Kidney (tissue), 13 donors: ENCODE measurements at regions not wholly inside any gene's neighbourhood (a gene's known extent, or its start where the extent isn't known, plus 50 kb on each side); places are given as distances from the start of the nearest gene placed in this dataset.
A peak's percentile ranks its signal among the peaks of the same experiment; 100 is the strongest.

Experiments used
- DNase-seq, 5 donors: peaks; one replicate each; pipeline ENCODE4 v3.0.0-alpha.2; 2013 to 2020
- FAIRE-seq: peaks from 2 replicates; lab custom pipeline; 2012; peaks lifted over from hg19 to GRCh38; lab: Jason Lieb, UNC
- H3K27ac ChIP-seq, 2 donors: one replicate each; pipeline ENCODE4 v1.7.0; 2013; ENCODE audit warnings: low read depth in 2 of 2, low read length in 2 of 2, inconsistent platforms in 1 of 2
- H3K27me3 ChIP-seq: one replicate; pipeline ENCODE4 v1.7.1; 2013; ENCODE audit warnings: low read length, inconsistent platforms; ENCODE audit not compliant: control insufficient read depth, insufficient read depth
- H3K36me3 ChIP-seq, 3 donors: one replicate each; pipeline versions ENCODE4 v1.7.0 to v1.7.1; 2013; ENCODE audit warnings: low read length in 3 of 3, control low read depth in 1 of 3, inconsistent platforms in 1 of 3; ENCODE audit not compliant: insufficient read depth in 3 of 3, control insufficient read depth in 2 of 3
- H3K4me1 ChIP-seq, 3 donors: one replicate each; pipeline versions ENCODE4 v1.7.0 to v1.7.1; 2013; ENCODE audit warnings: low read length in 3 of 3, inconsistent platforms in 1 of 3, low read depth in 1 of 3; ENCODE audit not compliant: control insufficient read depth in 2 of 3, insufficient read depth in 2 of 3
- H3K4me3 ChIP-seq, 3 donors: one replicate each; pipeline versions ENCODE4 v1.7.0 to v1.8.1; 2013; ENCODE audit warnings: low read length in 3 of 3, control low read depth in 1 of 3, inconsistent platforms in 1 of 3
- H3K9ac ChIP-seq, 3 donors: one replicate each; pipeline versions ENCODE4 v1.7.0 to v1.7.1; 2013; ENCODE audit warnings: low read length in 3 of 3, control low read depth in 1 of 3, inconsistent platforms in 1 of 3
- H3K9me3 ChIP-seq, 3 donors: one replicate each; pipeline versions ENCODE4 v1.7.0 to v1.7.1; 2013; ENCODE audit warnings: low read length in 3 of 3, control low read depth in 1 of 3, inconsistent platforms in 1 of 3; ENCODE audit not compliant: control insufficient read depth in 2 of 3, insufficient read depth in 1 of 3
- CTCF ChIP-seq: IDR thresholded peaks from 3 replicates; pipeline ENCODE4 v1.5.1; 2012; ENCODE audit warnings: mild to moderate bottlenecking, moderate library complexity, borderline replicate concordance; ENCODE audit not compliant: insufficient read depth; ENCODE audit errors: extremely low read depth
- intact Hi-C: fragments of 100-400 bp; cut with DNase I; formaldehyde crosslinking; loops from one replicate; pipeline ENCODE4 v1.11.1; 2022
- donor health status: control.
- donor health status: control.
- donor health status: control.
- donor health status: control.
- donor health status: control.
- donor health status: DM: yes; HTN: yes; CAD: no.
- donor health status: Normal renal cell carcinoma (clear cell type).

GRCh38 chr2:18961991-18962421 is 372.6 kb upstream of the NT5C1B start:
- Histone ChIP-seq H3K36me3 (no peaks in the 10 kb centered on the region), H3K9ac (no peak overlapping the region), H3K9me3 (no peaks in the 10 kb centered on the region), H3K27ac (no peak overlapping the region), H3K4me1 (no peaks in the 10 kb centered on the region), H3K4me3 (no peak overlapping the region), H3K27me3 (no peaks in the 10 kb centered on the region)
- intact Hi-C loops: no loop called here
- TF ChIP-seq CTCF: no peak
- FAIRE-seq (no peak), DNase-seq (peak in 1 of 5 donors; percentile 54)

GRCh38 chr2:18959952-18960717 is 370.8 kb upstream of the NT5C1B start:
- H3K4me3 ChIP-seq: no peak overlapping the region
- DNase-seq (no peak), FAIRE-seq (no peak)
- no peaks in the 10 kb centered on the region for H3K4me1 ChIP-seq
- no peak for TF ChIP-seq CTCF
- no peak overlapping the region for H3K9ac ChIP-seq
- no peaks in the 10 kb centered on the region for H3K9me3 ChIP-seq
- intact Hi-C loops: no loop called here
- no peaks in the 10 kb centered on the region for H3K27me3 ChIP-seq
- no peaks in the 10 kb centered on the region for H3K36me3 ChIP-seq
- no peak overlapping the region for H3K27ac ChIP-seq

- H3K4me3 ChIP-seq: no peak overlapping the region
- no peak for TF ChIP-seq CTCF
- no peaks in the 10 kb centered on the region for H3K9me3 ChIP-seq
- intact Hi-C loops: no loop called here
- DNase-seq (no peak), FAIRE-seq (no peak)
- H3K9ac ChIP-seq: no peak overlapping the region
- H3K36me3 ChIP-seq: no peaks in the 10 kb centered on the region
- H3K27ac ChIP-seq: no peak overlapping the region
- H3K27me3 ChIP-seq: no peaks in the 10 kb centered on the region
- H3K4me1 ChIP-seq: no peaks in the 10 kb centered on the region
Observed at GRCh38 chr2:18959200-18959599, 369.8 kb upstream of the NT5C1B start.
